SH-SY5Y (cell line): ENCODE measurements at regions not wholly inside any gene's neighbourhood (a gene's known extent, or its start where the extent isn't known, plus 50 kb on each side); places are given as distances from the start of the nearest gene placed in this dataset.

Source experiments
- GATA2 ChIP-seq: IDR thresholded peaks from 2 replicates; pipeline ENCODE4 v1.6.1; 2011; ENCODE audit warnings: mild to moderate bottlenecking, low read depth, low read length
- GATA3 ChIP-seq: IDR thresholded peaks from 2 replicates; pipeline ENCODE4 v1.6.1; 2011; ENCODE audit warnings: low read depth, mild to moderate bottlenecking, low read length, moderate library complexity

DNA sequence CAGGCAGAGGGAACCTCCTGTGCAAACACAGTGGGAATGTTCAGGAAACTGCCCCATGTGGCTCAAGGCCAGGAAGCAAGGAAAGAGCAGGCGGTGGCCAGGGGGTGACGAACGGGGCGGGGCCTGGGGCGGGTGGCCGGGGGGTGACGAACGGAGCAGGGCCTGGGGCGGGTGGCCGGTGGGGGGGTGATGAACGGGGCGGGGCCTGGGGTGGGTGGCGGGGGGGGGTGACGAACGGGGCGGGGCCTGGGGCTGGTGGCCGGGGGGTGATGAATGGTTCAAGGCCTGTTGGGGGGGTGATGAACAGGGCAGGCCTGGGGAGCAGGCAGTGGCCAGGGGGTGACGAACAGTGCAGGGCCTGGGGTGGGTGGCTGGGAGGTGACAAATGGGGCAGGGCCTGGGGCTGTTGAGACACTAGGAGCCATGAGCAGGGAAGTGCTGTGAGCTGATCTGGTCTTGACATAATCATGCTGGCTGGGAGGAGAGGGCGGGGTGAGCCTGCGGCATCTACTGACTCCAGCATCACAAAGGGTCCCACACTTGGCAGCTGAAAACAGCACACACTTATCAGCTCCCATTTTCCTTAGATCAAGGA, 62.7 kb upstream of the FBRSL1 start:
- TF ChIP-seq GATA3 (no peak), GATA2 (no peak)
